Sigmoid colon (tissue), 4 donors: ENCODE measurements at regions not wholly inside any gene's neighbourhood (a gene's known extent, or its start where the extent isn't known, plus 50 kb on each side); places are given as distances from the start of the nearest gene placed in this dataset.

ENCODE experiments used
- EP300 ChIP-seq, 4 donors: sonication (generic); formaldehyde crosslinking; IDR thresholded peaks; one replicate each; pipeline ENCODE4 v1.6.1; 2017; ENCODE audit warnings: antibody characterized with exemption in 4 of 4
- POLR2A ChIP-seq, 2 donors: fragments of 450-650 bp; IDR thresholded peaks; one replicate each; pipeline ENCODE4 v1.6.1; 2016; ENCODE audit warnings: antibody characterized with exemption in 2 of 2, mild to moderate bottlenecking in 2 of 2, moderate library complexity in 2 of 2
- POLR2AphosphoS5 ChIP-seq, 4 donors: sonication (generic); formaldehyde crosslinking; IDR thresholded peaks; one replicate each; pipeline ENCODE4 v1.6.1; 2017; ENCODE audit warnings: antibody characterized with exemption in 4 of 4
- TF ChIP-seq, protein P1 (sequence below), 4 experiments: fragments of 450-650 bp in 3 of 4; fragments of 200-600 bp in 1 of 4; IDR thresholded peaks; one replicate each; pipeline ENCODE4 v1.5.1; 2016 to 2019; ENCODE audit warnings: antibody characterized with exemption in 4 of 4, mild to moderate bottlenecking in 3 of 4, moderate library complexity in 2 of 4

DNA sequence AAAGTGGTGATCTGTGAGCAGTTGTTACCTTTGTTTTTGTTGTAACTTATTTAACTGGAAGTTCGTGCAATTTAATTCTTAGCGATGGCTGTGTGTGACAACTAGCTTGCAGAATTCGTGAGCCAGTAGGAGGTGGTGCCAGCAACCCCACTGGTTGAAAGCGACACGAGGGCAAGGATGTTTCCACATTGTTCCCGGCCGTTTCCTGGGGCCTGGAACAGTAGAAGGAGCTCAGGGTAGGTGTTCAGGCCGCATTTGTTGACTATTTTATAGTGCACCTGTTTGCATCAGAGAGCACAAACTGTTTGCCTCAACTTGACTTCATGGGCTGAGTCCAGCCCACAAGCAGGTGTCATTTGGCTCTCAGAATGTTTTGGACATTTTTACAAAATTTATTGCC is 112.1 kb upstream of the PTPN1 start:
- TF ChIP-seq, protein P1, sequence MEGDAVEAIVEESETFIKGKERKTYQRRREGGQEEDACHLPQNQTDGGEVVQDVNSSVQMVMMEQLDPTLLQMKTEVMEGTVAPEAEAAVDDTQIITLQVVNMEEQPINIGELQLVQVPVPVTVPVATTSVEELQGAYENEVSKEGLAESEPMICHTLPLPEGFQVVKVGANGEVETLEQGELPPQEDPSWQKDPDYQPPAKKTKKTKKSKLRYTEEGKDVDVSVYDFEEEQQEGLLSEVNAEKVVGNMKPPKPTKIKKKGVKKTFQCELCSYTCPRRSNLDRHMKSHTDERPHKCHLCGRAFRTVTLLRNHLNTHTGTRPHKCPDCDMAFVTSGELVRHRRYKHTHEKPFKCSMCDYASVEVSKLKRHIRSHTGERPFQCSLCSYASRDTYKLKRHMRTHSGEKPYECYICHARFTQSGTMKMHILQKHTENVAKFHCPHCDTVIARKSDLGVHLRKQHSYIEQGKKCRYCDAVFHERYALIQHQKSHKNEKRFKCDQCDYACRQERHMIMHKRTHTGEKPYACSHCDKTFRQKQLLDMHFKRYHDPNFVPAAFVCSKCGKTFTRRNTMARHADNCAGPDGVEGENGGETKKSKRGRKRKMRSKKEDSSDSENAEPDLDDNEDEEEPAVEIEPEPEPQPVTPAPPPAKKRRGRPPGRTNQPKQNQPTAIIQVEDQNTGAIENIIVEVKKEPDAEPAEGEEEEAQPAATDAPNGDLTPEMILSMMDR (IDR thresholded peaks at IDR 0.05): no peak
- TF ChIP-seq POLR2A (IDR thresholded peaks at IDR 0.05) (no peak), POLR2AphosphoS5 (IDR thresholded peaks at IDR 0.05) (no peak), EP300 (IDR thresholded peaks at IDR 0.05) (no peak)
